T-cell (primary cell): ENCODE measurements at regions not wholly inside any gene's neighbourhood (a gene's known extent, or its start where the extent isn't known, plus 50 kb on each side); places are given as distances from the start of the nearest gene placed in this dataset.

Experiments used
- ATAC-seq, 4 experiments: fragments of 200-7000 bp in 3 of 4; fragments of 150-1000 bp in 1 of 4; cut with Tn5 transposase; replicated peaks in 1 of 4; 1 replicate in 3 of 4; 2 replicates in 1 of 4; pipeline ENCODE4 v1.10.0; 2021; ENCODE audit warnings: moderate library complexity in 3 of 4, mild to moderate bottlenecking in 2 of 4, moderate number of reproducible peaks in 1 of 4
- CTCF ChIA-PET, 2 donors: fragments of 300-600 bp; sonication (Branson Sonifier 250); formaldehyde crosslinking; loops; one replicate each; lab custom pipeline; 2022; ENCODE audit warnings: antibody characterized with exemption in 2 of 2; lab: Charles Lee
- POLR2A ChIA-PET, 2 donors: fragments of 300-600 bp; sonication (Branson Sonifier 250); formaldehyde crosslinking; loops; one replicate each; lab custom pipeline; 2022; ENCODE audit warnings: antibody characterized with exemption in 2 of 2; lab: Charles Lee
- DNase-seq, 35 experiments: peaks; one replicate each; pipeline versions ENCODE4 v3.0.0 to v3.0.0-alpha.2; 2013 to 2023
- H3K27ac ChIP-seq: one replicate; pipeline ENCODE4 v1.5.1; 2013; ENCODE audit warnings: low read length
- H3K27me3 ChIP-seq, 2 experiments: replicated peaks in 1 of 2; 1 replicate in 1 of 2; 2 replicates in 1 of 2; pipeline versions ENCODE4 v1.6.1 to v1.7.0; 2013; ENCODE audit warnings: low read length in 1 of 2, mixed read lengths in 1 of 2; ENCODE audit not compliant: control insufficient read depth in 2 of 2, insufficient read depth in 2 of 2; ENCODE audit errors: extremely low read depth in 1 of 2
- H3K36me3 ChIP-seq, 2 donors: 1 replicate in 1 of 2; 2 replicates in 1 of 2; pipeline versions ENCODE4 v1.6.1 to v1.7.0; 2013; ENCODE audit warnings: low read length in 1 of 2; ENCODE audit not compliant: control insufficient read depth in 2 of 2, insufficient read depth in 1 of 2; ENCODE audit errors: extremely low read depth in 1 of 2
- H3K4me1 ChIP-seq, 2 experiments: 1 replicate in 1 of 2; 2 replicates in 1 of 2; pipeline versions ENCODE4 v1.6.1 to v1.7.0; 2013; ENCODE audit warnings: low read length in 2 of 2, mixed read lengths in 1 of 2; ENCODE audit not compliant: insufficient read depth in 2 of 2, control insufficient read depth in 1 of 2; ENCODE audit errors: extremely low read depth in 1 of 2
- H3K4me3 ChIP-seq, 2 donors: 1 replicate in 1 of 2; 2 replicates in 1 of 2; pipeline versions ENCODE4 v1.5.1 to v1.7.0; 2013; ENCODE audit warnings: mild to moderate bottlenecking in 2 of 2, low read length in 1 of 2, moderate library complexity in 1 of 2; ENCODE audit not compliant: control insufficient read depth in 1 of 2; ENCODE audit errors: extremely low read depth in 1 of 2
- H3K9me3 ChIP-seq: 2 replicates; pipeline ENCODE4 v1.7.0; 2013
- H3K27ac Mint-ChIP-seq, 2 donors: one replicate each; pipeline ENCODE4 v1.8.0; 2020 to 2021; ENCODE audit warnings: mild to moderate bottlenecking in 2 of 2, mixed read lengths in 2 of 2
- H3K27me3 Mint-ChIP-seq, 2 donors: one replicate each; pipeline ENCODE4 v1.8.0; 2021 to 2022; ENCODE audit warnings: mixed read lengths in 2 of 2
- H3K36me3 Mint-ChIP-seq: one replicate; pipeline ENCODE4 v1.8.0; 2021; ENCODE audit warnings: mixed read lengths
- H3K4me1 Mint-ChIP-seq, 3 donors: one replicate each; pipeline ENCODE4 v1.8.0; 2020 to 2022; ENCODE audit warnings: mixed read lengths in 3 of 3, mild to moderate bottlenecking in 1 of 3
- H3K4me3 Mint-ChIP-seq, 3 donors: one replicate each; pipeline ENCODE4 v1.8.0; 2020 to 2022; ENCODE audit warnings: mild to moderate bottlenecking in 3 of 3, mixed read lengths in 3 of 3, moderate library complexity in 3 of 3
- H3K9me3 Mint-ChIP-seq, 3 donors: one replicate each; pipeline ENCODE4 v1.8.0; 2020 to 2022; ENCODE audit warnings: mixed read lengths in 3 of 3
- WGBS: methylation state at CpG from one replicate; pipeline ENCODE4 v1.1.5; 2013; ENCODE audit warnings: missing lambda C conversion rate; ENCODE audit not compliant: insufficient coverage; 5-methylcytosine and 5-hydroxymethylcytosine counted together

GRCh38 chr6:44737341-44737740 is 349.8 kb downstream of the CDC5L start:
- no CpG with 5 or more reads among the region's 9 CpGs for WGBS
- H3K9me3 Mint-ChIP-seq, result no peaks in the 10 kb centered on the region
- DNase-seq (no peak), ATAC-seq (no peak)
- Histone ChIP-seq H3K27me3 (peaks cover 0 to 6% of the 10 kb centered on the region in 2 experiments), H3K9me3 (no peaks in the 10 kb centered on the region), H3K4me3 (no peak overlapping the region), H3K4me1 (no peaks in the 10 kb centered on the region), H3K36me3 (no peaks in the 10 kb centered on the region), H3K27ac (no peak overlapping the region)
- CTCF ChIA-PET, result no interaction called here
- peaks cover 0 to 4% (median 0%) of the 10 kb centered on the region in 3 donors for H3K4me1 Mint-ChIP-seq
- H3K27ac Mint-ChIP-seq, result no peak overlapping the region
- no peaks in the 10 kb centered on the region for H3K27me3 Mint-ChIP-seq
- no peak overlapping the region for H3K4me3 Mint-ChIP-seq
- POLR2A ChIA-PET, result no interaction called here
- no peaks in the 10 kb centered on the region for H3K36me3 Mint-ChIP-seq

- WGBS, result 89% methylated on average over 6 of the region's 6 CpGs
- ChIA-PET POLR2A (no interaction called here), CTCF (no interaction called here)
- Mint-ChIP-seq H3K36me3 (no peaks in the 10 kb centered on the region), H3K27ac (no peak overlapping the region), H3K9me3 (no peaks in the 10 kb centered on the region), H3K27me3 (no peaks in the 10 kb centered on the region), H3K4me3 (no peak overlapping the region), H3K4me1 (peaks cover 0 to 4% (median 0%) of the 10 kb centered on the region in 3 donors)
- Histone ChIP-seq H3K36me3 (no peaks in the 10 kb centered on the region), H3K4me1 (no peaks in the 10 kb centered on the region), H3K9me3 (no peaks in the 10 kb centered on the region), H3K27ac (no peak overlapping the region), H3K4me3 (no peak overlapping the region), H3K27me3 (peaks cover 0 to 6% of the 10 kb centered on the region in 2 experiments)
- no peak for ATAC-seq
- DNase-seq, result no peak
Observed at GRCh38 chr6:44737829-44738528, 350.5 kb downstream of the CDC5L start.

GRCh38 chr6:44738601-44739146 is 351.2 kb downstream of the CDC5L start:
- H3K27ac Mint-ChIP-seq, result no peak overlapping the region
- Histone ChIP-seq H3K27ac (no peak overlapping the region), H3K9me3 (no peaks in the 10 kb centered on the region), H3K4me3 (no peak overlapping the region), H3K4me1 (no peaks in the 10 kb centered on the region), H3K27me3 (peaks cover 0 to 4% of the 10 kb centered on the region in 2 experiments), H3K36me3 (no peaks in the 10 kb centered on the region)
- H3K36me3 Mint-ChIP-seq, result no peaks in the 10 kb centered on the region
- H3K27me3 Mint-ChIP-seq, result no peaks in the 10 kb centered on the region
- CTCF ChIA-PET, result no interaction called here
- H3K4me3 Mint-ChIP-seq, result no peak overlapping the region
- peaks cover 0 to 4% (median 0%) of the 10 kb centered on the region in 3 donors for H3K4me1 Mint-ChIP-seq
- 89% methylated on average over 3 of the region's 8 CpGs for WGBS
- H3K9me3 Mint-ChIP-seq, result no peaks in the 10 kb centered on the region
- POLR2A ChIA-PET, result interaction anchor here in 1 of 2 donors (0.6 kb wide), 1 partner anchor 570 kb away, joined by 8 read pairs; no protein-coding TSS in a partner anchor
- ATAC-seq (no peak), DNase-seq (no peak)

DNA sequence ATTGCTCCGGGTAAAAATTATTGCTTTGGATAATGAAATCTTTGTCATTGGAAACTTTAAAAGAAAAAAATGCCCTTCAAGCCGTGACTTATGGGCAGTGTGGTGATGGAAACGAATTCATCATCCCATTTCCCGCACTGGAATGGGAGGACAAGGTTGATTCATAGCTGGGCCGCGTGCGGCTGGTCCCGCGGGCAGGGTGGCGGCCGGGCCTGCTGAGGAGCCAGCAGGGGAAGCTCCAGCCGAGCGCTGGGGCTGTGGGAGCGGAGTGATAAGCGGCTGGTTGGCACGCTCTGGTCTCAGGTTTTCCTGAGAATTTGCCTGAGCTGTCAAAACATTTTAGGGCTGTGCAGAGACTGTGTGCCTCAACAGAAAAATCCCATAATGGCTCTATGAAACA is 351.7 kb downstream of the CDC5L start:
- no peaks in the 10 kb centered on the region for H3K27me3 Mint-ChIP-seq
- no peak overlapping the region for H3K27ac Mint-ChIP-seq
- Histone ChIP-seq H3K36me3 (no peaks in the 10 kb centered on the region), H3K27ac (no peak overlapping the region), H3K27me3 (peaks cover 0 to 4% of the 10 kb centered on the region in 2 experiments), H3K4me1 (no peaks in the 10 kb centered on the region), H3K4me3 (no peak overlapping the region), H3K9me3 (no peaks in the 10 kb centered on the region)
- DNase-seq, result no peak
- WGBS, result 95% methylated on average over 16 of the region's 16 CpGs
- H3K9me3 Mint-ChIP-seq, result no peaks in the 10 kb centered on the region
- no peaks in the 10 kb centered on the region for H3K36me3 Mint-ChIP-seq
- peaks cover 0 to 4% (median 0%) of the 10 kb centered on the region in 3 donors for H3K4me1 Mint-ChIP-seq
- H3K4me3 Mint-ChIP-seq, result no peak overlapping the region
- ATAC-seq, result no peak
- ChIA-PET CTCF (no interaction called here), POLR2A (interaction anchor here in 1 of 2 donors (0.6 kb wide), 1 partner anchor 570 kb away, joined by 8 read pairs; no protein-coding TSS in a partner anchor)

DNA sequence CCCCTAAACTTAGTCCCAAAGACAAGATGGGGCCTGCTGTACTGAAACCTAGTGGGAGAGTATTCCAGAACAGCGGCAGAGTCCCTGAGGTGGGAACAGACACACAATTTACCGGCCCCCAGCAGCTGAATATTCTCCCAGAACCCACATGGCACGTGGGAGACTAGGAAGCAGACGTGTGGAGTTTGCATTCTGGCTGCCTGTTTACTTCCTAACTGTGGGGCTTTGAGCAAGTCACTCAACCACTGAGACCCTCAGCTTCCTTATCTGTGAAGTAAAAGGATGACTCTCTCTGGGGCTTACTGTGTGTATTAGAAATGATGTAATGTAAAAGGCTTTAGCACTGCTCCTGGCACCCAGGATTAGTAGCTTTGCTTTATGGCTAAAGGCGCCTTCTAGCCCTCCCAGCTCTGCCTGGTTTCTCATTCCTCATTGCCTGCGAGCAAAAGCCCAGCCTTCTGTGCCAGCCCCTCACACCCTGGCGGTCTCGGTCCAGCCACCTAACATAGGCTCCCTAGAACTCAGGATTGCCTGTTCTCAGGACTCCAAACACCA is 353.1 kb downstream of the CDC5L start:
- Histone ChIP-seq H3K9me3 (no peaks in the 10 kb centered on the region), H3K27me3 (peaks cover 0 to 4% of the 10 kb centered on the region in 2 experiments), H3K36me3 (no peaks in the 10 kb centered on the region), H3K27ac (no peak overlapping the region), H3K4me3 (no peak overlapping the region), H3K4me1 (no peaks in the 10 kb centered on the region)
- ChIA-PET POLR2A (no interaction called here), CTCF (no interaction called here)
- H3K36me3 Mint-ChIP-seq, result no peaks in the 10 kb centered on the region
- H3K4me1 Mint-ChIP-seq, result no peaks in the 10 kb centered on the region
- WGBS, result 84% methylated on average over 6 of the region's 8 CpGs
- H3K9me3 Mint-ChIP-seq, result peaks cover 0 to 5% (median 2%) of the 10 kb centered on the region in 3 donors
- no peaks in the 10 kb centered on the region for H3K27me3 Mint-ChIP-seq
- H3K4me3 Mint-ChIP-seq, result no peak overlapping the region
- ATAC-seq, result no peak
- no peak for DNase-seq
- no peak overlapping the region for H3K27ac Mint-ChIP-seq

DNA sequence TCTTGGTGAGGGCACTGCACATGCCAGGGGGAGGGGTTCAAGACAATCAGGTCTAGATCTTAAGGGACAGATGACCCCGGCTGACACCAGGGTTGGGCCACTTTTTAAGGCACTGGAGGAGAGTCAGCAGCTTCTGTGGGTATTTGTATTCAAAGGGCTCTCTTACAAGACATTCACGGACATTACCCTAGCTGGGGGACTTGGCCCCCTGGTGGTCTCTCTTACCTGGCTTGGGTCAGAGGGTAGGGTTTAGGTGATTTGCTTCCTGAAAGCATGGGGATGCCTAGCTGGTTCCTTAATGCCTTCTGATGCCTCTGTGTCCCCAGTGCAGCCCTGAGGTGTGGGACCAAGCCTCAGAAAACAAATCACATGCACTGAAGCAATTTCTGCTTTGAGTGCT is 354.7 kb downstream of the CDC5L start:
- Histone ChIP-seq H3K36me3 (no peaks in the 10 kb centered on the region), H3K9me3 (no peaks in the 10 kb centered on the region), H3K4me3 (no peak overlapping the region), H3K27ac (no peak overlapping the region), H3K4me1 (no peaks in the 10 kb centered on the region), H3K27me3 (peaks cover 0 to 4% of the 10 kb centered on the region in 2 experiments)
- Mint-ChIP-seq H3K4me1 (no peaks in the 10 kb centered on the region), H3K36me3 (no peaks in the 10 kb centered on the region), H3K4me3 (no peak overlapping the region), H3K9me3 (peaks cover 0 to 5% (median 2%) of the 10 kb centered on the region in 3 donors), H3K27me3 (peaks cover 0 to 2% of the 10 kb centered on the region in 2 donors), H3K27ac (no peak overlapping the region)
- DNase-seq (no peak), ATAC-seq (no peak)
- ChIA-PET POLR2A (no interaction called here), CTCF (no interaction called here)
- WGBS, result no CpG with 5 or more reads among the region's 2 CpGs
